ENCODE measurements at regions not wholly inside any gene's neighbourhood (a gene's known extent, or its start where the extent isn't known, plus 50 kb on each side); places are given as distances from the start of the nearest gene placed in this dataset.

DNA sequence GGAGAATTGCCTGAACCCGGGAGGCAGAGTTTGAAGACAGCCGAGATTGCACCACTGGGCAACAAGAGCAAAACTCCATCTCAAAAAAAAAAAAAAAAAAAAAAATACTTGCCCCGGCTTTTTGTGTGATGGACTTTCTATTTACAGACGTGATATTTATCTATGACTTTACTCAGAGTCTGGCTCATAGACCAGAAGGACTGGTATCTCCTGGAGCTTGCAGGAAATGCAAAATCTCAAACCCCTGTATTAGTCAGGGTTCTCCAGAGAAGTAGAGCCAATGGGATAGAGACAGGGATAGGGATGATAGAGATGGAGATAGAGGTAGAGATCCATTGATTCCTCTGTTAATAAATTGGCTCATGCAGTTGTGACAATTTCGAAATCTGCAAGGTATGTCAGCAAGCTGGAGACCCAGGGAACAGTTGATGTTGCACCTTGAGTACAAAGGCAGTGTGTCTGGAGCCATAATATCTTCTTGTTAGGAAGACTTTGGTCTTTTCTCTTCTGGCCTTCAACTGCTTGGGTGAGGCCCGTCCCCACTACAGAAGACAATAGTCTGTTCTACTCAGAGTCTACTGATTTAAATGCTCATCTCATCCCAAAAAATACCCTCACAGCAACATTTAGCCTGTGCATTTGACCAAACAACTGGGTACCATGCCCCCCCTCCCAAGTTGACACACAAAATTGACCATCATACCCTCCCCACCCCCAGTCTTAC is 195.4 kb upstream of the MSX2 start:
- no peak overlapping the region for H3K9ac ChIP-seq (ENCODE audit: low read depth in 1 of 2, low read length in 2 of 2)
- WGBS: 64% methylated on average over 6 of the region's 6 CpGs

More for the DNA sequence above, 195.4 kb upstream of the MSX2 start:
- TF ChIP-seq, protein P1, sequence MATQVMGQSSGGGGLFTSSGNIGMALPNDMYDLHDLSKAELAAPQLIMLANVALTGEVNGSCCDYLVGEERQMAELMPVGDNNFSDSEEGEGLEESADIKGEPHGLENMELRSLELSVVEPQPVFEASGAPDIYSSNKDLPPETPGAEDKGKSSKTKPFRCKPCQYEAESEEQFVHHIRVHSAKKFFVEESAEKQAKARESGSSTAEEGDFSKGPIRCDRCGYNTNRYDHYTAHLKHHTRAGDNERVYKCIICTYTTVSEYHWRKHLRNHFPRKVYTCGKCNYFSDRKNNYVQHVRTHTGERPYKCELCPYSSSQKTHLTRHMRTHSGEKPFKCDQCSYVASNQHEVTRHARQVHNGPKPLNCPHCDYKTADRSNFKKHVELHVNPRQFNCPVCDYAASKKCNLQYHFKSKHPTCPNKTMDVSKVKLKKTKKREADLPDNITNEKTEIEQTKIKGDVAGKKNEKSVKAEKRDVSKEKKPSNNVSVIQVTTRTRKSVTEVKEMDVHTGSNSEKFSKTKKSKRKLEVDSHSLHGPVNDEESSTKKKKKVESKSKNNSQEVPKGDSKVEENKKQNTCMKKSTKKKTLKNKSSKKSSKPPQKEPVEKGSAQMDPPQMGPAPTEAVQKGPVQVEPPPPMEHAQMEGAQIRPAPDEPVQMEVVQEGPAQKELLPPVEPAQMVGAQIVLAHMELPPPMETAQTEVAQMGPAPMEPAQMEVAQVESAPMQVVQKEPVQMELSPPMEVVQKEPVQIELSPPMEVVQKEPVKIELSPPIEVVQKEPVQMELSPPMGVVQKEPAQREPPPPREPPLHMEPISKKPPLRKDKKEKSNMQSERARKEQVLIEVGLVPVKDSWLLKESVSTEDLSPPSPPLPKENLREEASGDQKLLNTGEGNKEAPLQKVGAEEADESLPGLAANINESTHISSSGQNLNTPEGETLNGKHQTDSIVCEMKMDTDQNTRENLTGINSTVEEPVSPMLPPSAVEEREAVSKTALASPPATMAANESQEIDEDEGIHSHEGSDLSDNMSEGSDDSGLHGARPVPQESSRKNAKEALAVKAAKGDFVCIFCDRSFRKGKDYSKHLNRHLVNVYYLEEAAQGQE (IDR thresholded peaks at IDR 0.05): no peak
- TF ChIP-seq TAF1 (conservative IDR thresholded peaks at IDR 0.05) (no peak), EGR1 (IDR thresholded peaks at IDR 0.05; ENCODE audit: low read depth in 2 of 2) (no peak), HNF4A (conservative IDR thresholded peaks at IDR 0.05) (no peak), HNF4G (IDR thresholded peaks at IDR 0.05) (no peak), JUND (IDR thresholded peaks at IDR 0.05) (no peak), YY1 (IDR thresholded peaks at IDR 0.05) (no peak), GABPA (IDR thresholded peaks at IDR 0.05 in 1 of 2, conservative IDR thresholded peaks at IDR 0.05 in 1 of 2) (no peak), FOXA1 (IDR thresholded peaks at IDR 0.05) (no peak), SP1 (IDR thresholded peaks at IDR 0.05) (no peak), RXRA (IDR thresholded peaks at IDR 0.05) (no peak), FOXA2 (IDR thresholded peaks at IDR 0.05) (no peak), RAD21 (IDR thresholded peaks at IDR 0.05) (no peak), NR2F2 (IDR thresholded peaks at IDR 0.05) (no peak)
- TF ChIP-seq, protein P2, sequence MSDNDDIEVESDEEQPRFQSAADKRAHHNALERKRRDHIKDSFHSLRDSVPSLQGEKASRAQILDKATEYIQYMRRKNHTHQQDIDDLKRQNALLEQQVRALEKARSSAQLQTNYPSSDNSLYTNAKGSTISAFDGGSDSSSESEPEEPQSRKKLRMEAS (IDR thresholded peaks at IDR 0.05): no peak
- TF ChIP-seq, protein P3, sequence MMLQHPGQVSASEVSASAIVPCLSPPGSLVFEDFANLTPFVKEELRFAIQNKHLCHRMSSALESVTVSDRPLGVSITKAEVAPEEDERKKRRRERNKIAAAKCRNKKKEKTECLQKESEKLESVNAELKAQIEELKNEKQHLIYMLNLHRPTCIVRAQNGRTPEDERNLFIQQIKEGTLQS (IDR thresholded peaks at IDR 0.05): no peak
- TF ChIP-seq, protein P4, sequence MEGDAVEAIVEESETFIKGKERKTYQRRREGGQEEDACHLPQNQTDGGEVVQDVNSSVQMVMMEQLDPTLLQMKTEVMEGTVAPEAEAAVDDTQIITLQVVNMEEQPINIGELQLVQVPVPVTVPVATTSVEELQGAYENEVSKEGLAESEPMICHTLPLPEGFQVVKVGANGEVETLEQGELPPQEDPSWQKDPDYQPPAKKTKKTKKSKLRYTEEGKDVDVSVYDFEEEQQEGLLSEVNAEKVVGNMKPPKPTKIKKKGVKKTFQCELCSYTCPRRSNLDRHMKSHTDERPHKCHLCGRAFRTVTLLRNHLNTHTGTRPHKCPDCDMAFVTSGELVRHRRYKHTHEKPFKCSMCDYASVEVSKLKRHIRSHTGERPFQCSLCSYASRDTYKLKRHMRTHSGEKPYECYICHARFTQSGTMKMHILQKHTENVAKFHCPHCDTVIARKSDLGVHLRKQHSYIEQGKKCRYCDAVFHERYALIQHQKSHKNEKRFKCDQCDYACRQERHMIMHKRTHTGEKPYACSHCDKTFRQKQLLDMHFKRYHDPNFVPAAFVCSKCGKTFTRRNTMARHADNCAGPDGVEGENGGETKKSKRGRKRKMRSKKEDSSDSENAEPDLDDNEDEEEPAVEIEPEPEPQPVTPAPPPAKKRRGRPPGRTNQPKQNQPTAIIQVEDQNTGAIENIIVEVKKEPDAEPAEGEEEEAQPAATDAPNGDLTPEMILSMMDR (IDR thresholded peaks at IDR 0.05; ENCODE audit: low read depth, low read length, missing input control): no peak
- TF ChIP-seq, protein P5, sequence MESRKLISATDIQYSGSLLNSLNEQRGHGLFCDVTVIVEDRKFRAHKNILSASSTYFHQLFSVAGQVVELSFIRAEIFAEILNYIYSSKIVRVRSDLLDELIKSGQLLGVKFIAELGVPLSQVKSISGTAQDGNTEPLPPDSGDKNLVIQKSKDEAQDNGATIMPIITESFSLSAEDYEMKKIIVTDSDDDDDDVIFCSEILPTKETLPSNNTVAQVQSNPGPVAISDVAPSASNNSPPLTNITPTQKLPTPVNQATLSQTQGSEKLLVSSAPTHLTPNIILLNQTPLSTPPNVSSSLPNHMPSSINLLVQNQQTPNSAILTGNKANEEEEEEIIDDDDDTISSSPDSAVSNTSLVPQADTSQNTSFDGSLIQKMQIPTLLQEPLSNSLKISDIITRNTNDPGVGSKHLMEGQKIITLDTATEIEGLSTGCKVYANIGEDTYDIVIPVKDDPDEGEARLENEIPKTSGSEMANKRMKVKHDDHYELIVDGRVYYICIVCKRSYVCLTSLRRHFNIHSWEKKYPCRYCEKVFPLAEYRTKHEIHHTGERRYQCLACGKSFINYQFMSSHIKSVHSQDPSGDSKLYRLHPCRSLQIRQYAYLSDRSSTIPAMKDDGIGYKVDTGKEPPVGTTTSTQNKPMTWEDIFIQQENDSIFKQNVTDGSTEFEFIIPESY (IDR thresholded peaks at IDR 0.05): no peak
- peaks cover 0 to 3% (median 0%) of the 10 kb centered on the region in 4 donors for H3K27me3 ChIP-seq (ENCODE audit: control insufficient read depth in 4 of 4, insufficient read depth in 4 of 4, low read length in 3 of 4)
- no peak overlapping the region for H3K27ac ChIP-seq (ENCODE audit: low read depth in 1 of 2, low read length in 2 of 2)
- no peaks in the 10 kb centered on the region for H3K9me3 ChIP-seq (ENCODE audit: control insufficient read depth in 4 of 4, low read length in 3 of 4)
- H3K4me1 ChIP-seq (ENCODE audit: control insufficient read depth in 4 of 4, insufficient read depth in 4 of 4, low read length in 3 of 4): no peaks in the 10 kb centered on the region
- no peak overlapping the region for H3K4me3 ChIP-seq (ENCODE audit: low read depth in 1 of 3, low read length in 3 of 3)
- no peaks in the 10 kb centered on the region for H3K36me3 ChIP-seq (ENCODE audit: control insufficient read depth in 4 of 4, insufficient read depth in 3 of 4, low read depth in 1 of 4, low read length in 3 of 4)
- DNase-seq (ENCODE audit: low spot score): no peak
